B cell (primary cell): ENCODE measurements at regions not wholly inside any gene's neighbourhood (a gene's known extent, or its start where the extent isn't known, plus 50 kb on each side); places are given as distances from the start of the nearest gene placed in this dataset.
"Not testable (repeated sequence)": the region's sequence is repeated elsewhere in the genome, so short reads cannot be mapped to it uniquely, and the experiment has no call there.

Experiments used
- CTCF ChIP-seq: fragments of 200-600 bp; IDR thresholded peaks from one replicate; pipeline ENCODE4 v1.8.0; 2022; ENCODE audit warnings: antibody characterized with exemption, mild to moderate bottlenecking
- EZH2 ChIP-seq: IDR thresholded peaks from 2 replicates; pipeline ENCODE4 v1.6.1; 2012; ENCODE audit warnings: borderline replicate concordance, low read depth, mild to moderate bottlenecking, moderate library complexity, low read length; ENCODE audit not compliant: insufficient read depth, poor library complexity, severe bottlenecking

GRCh38 chr5:148741766-148742165 lies 84.6 kb upstream of the ADRB2 start:
- TF ChIP-seq CTCF, EZH2: not testable (repeated sequence)
